Stimulated activated CD4-positive, alpha-beta T cell treated with anti-CD3 and anti-CD28 coated beads, Interleukin-1b, Interleukin-23, amount 100 ng/mL, for 48 hours (primary cell): ENCODE measurements at regions not wholly inside any gene's neighbourhood (a gene's known extent, or its start where the extent isn't known, plus 50 kb on each side); places are given as distances from the start of the nearest gene placed in this dataset.
"Not testable (repeated sequence)": the region's sequence is repeated elsewhere in the genome, so short reads cannot be mapped to it uniquely, and the experiment has no call there.

Experiments used
- DNase-seq: peaks from one replicate; pipeline ENCODE4 v3.0.0-alpha.2; 2020

- DNase-seq, result not testable (repeated sequence)
Measured at GRCh38 chr11:87531835-87532234, 494.1 kb downstream of the TMEM135 start.

- no peak for DNase-seq
Measured at GRCh38 chr11:87529486-87529885, 491.8 kb downstream of the TMEM135 start.

- DNase-seq, result no peak
Measured at GRCh38 chr11:87528752-87529151, 491.0 kb downstream of the TMEM135 start.

- no peak for DNase-seq
Measured at GRCh38 chr11:87523276-87523675, 485.5 kb downstream of the TMEM135 start.

- no peak for DNase-seq
Measured at GRCh38 chr11:87518266-87518665, 480.5 kb downstream of the TMEM135 start.

GRCh38 chr11:87517351-87517750 is 479.6 kb downstream of the TMEM135 start:
- no peak for DNase-seq

GRCh38 chr11:87507722-87508121 is 470.0 kb downstream of the TMEM135 start:
- DNase-seq, result not testable (repeated sequence)

GRCh38 chr11:87506946-87507345 is 469.2 kb downstream of the TMEM135 start:
- DNase-seq, result not testable (repeated sequence)

- DNase-seq, result no peak
Measured at GRCh38 chr11:87501388-87501787, 463.7 kb downstream of the TMEM135 start.

GRCh38 chr11:87494936-87495335 is 457.2 kb downstream of the TMEM135 start:
- DNase-seq, result not testable (repeated sequence)

- not testable (repeated sequence) for DNase-seq
Measured at GRCh38 chr11:87494026-87494425, 456.3 kb downstream of the TMEM135 start.

- DNase-seq, result no peak
Measured at GRCh38 chr11:87493516-87493915, 455.8 kb downstream of the TMEM135 start.

GRCh38 chr11:87491381-87491780 is 453.6 kb downstream of the TMEM135 start:
- no peak for DNase-seq

- DNase-seq, result no peak
Measured at GRCh38 chr11:87490671-87491070, 452.9 kb downstream of the TMEM135 start.

GRCh38 chr11:87484566-87484965 is 446.8 kb downstream of the TMEM135 start:
- DNase-seq, result no peak

GRCh38 chr11:87477321-87477720 is 439.6 kb downstream of the TMEM135 start:
- DNase-seq, result no peak

GRCh38 chr11:87473174-87473573 is 435.4 kb downstream of the TMEM135 start:
- DNase-seq, result no peak

- no peak for DNase-seq
Measured at GRCh38 chr11:87466223-87466622, 428.5 kb downstream of the TMEM135 start.

GRCh38 chr11:87465716-87466115 is 428.0 kb downstream of the TMEM135 start:
- DNase-seq, result no peak

- no peak for DNase-seq
Measured at GRCh38 chr11:87463486-87464102, 425.9 kb downstream of the TMEM135 start.

GRCh38 chr11:87462171-87462570 is 424.4 kb downstream of the TMEM135 start:
- no peak for DNase-seq

- no peak for DNase-seq
Measured at GRCh38 chr11:87460842-87461637, 423.3 kb downstream of the TMEM135 start.

GRCh38 chr11:87460279-87460678 is 422.5 kb downstream of the TMEM135 start:
- no peak for DNase-seq

GRCh38 chr11:87459351-87459750 is 421.6 kb downstream of the TMEM135 start:
- DNase-seq, result no peak

- no peak for DNase-seq
Measured at GRCh38 chr11:87456499-87456898, 418.8 kb downstream of the TMEM135 start.
